Sigmoid colon (tissue), 6 donors: ENCODE measurements at regions not wholly inside any gene's neighbourhood (a gene's known extent, or its start where the extent isn't known, plus 50 kb on each side); places are given as distances from the start of the nearest gene placed in this dataset.

Experiments used
- DNase-seq: peaks from one replicate; pipeline ENCODE4 v3.0.0-alpha.2; 2019
- H3K27ac ChIP-seq, 4 donors: fragments of 200-600 bp; sonication (generic); one replicate each; pipeline ENCODE4 v1.5.1; 2016 to 2019; ENCODE audit warnings: mild to moderate bottlenecking in 1 of 4
- H3K27me3 ChIP-seq, 3 donors: fragments of 200-600 bp; sonication (generic); one replicate each; pipeline ENCODE4 v1.5.1; 2019; ENCODE audit warnings: mild to moderate bottlenecking in 1 of 3
- H3K36me3 ChIP-seq, 4 donors: fragments of 200-600 bp; sonication (generic); one replicate each; pipeline ENCODE4 v1.5.1; 2016 to 2019
- H3K4me1 ChIP-seq, 4 donors: fragments of 200-600 bp; sonication (generic); one replicate each; pipeline ENCODE4 v1.5.1; 2017 to 2019
- H3K4me3 ChIP-seq, 4 donors: fragments of 200-600 bp; sonication (generic); one replicate each; pipeline ENCODE4 v1.5.1; 2017 to 2019; ENCODE audit warnings: mild to moderate bottlenecking in 2 of 4, moderate library complexity in 1 of 4
- H3K9me3 ChIP-seq, 4 donors: fragments of 200-600 bp in 3 of 4; sonication (generic) in 3 of 4; one replicate each; pipeline versions ENCODE4 v1.5.1 to v1.6.1; 2013 to 2019
- CTCF ChIP-seq, 4 experiments: fragments of 450-650 bp in 3 of 4; fragments of 200-600 bp in 1 of 4; IDR thresholded peaks; one replicate each; pipeline ENCODE4 v1.5.1; 2016 to 2019; ENCODE audit warnings: antibody characterized with exemption in 4 of 4, mild to moderate bottlenecking in 3 of 4, moderate library complexity in 2 of 4
- EP300 ChIP-seq, 4 donors: sonication (generic); formaldehyde crosslinking; IDR thresholded peaks; one replicate each; pipeline ENCODE4 v1.6.1; 2017; ENCODE audit warnings: antibody characterized with exemption in 4 of 4
- POLR2A ChIP-seq, 2 donors: fragments of 450-650 bp; IDR thresholded peaks; one replicate each; pipeline ENCODE4 v1.6.1; 2016; ENCODE audit warnings: antibody characterized with exemption in 2 of 2, mild to moderate bottlenecking in 2 of 2, moderate library complexity in 2 of 2
- POLR2AphosphoS5 ChIP-seq, 4 donors: sonication (generic); formaldehyde crosslinking; IDR thresholded peaks; one replicate each; pipeline ENCODE4 v1.6.1; 2017; ENCODE audit warnings: antibody characterized with exemption in 4 of 4
- WGBS, 2 donors: extraction: QIAGEN DNeasy Blood & Tissue Kit; methylation state at CpG; one replicate each; pipeline ENCODE4 v1.1.7; 2013; 5-methylcytosine and 5-hydroxymethylcytosine counted together
- intact Hi-C: fragments of 100-400 bp; cut with DNase I; formaldehyde crosslinking; loops from one replicate; pipeline ENCODE4 v1.15.1; 2023
- donor health status: healthy with polysubstance abuse.
- donor health status: healthy.

DNA sequence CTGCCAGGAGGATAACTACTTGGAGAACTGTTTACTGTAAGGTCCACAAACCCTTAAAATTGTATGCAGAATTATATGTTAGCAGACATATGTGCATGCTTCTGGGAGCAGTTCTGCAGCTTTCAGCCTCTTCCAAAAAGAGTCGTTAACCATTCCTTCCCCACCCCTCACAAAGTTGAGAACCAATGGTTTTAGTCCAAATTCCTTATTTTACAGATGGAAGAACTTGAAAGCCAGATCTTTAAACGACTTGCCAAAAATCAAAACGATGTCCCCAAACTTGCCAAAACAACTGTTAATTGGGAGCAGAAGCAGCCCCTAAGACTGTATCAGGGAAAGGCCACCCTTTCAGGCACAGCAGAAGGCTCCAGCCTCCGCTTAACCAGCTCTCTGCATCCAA is 266.4 kb upstream of the ANKRD55 start:
- DNase-seq, result no peak
- Histone ChIP-seq H3K4me3 (no peak overlapping the region), H3K36me3 (no peaks in the 10 kb centered on the region), H3K27me3 (no peaks in the 10 kb centered on the region), H3K27ac (no peak overlapping the region), H3K4me1 (no peaks in the 10 kb centered on the region), H3K9me3 (no peaks in the 10 kb centered on the region)
- TF ChIP-seq CTCF (IDR thresholded peaks at IDR 0.05), result no peak
- TF ChIP-seq EP300 (IDR thresholded peaks at IDR 0.05), result no peak
- TF ChIP-seq POLR2A (IDR thresholded peaks at IDR 0.05), result no peak
- WGBS, 2 donors, result 82 to 85% methylated on average over 4 of the region's 4 CpGs
- intact Hi-C loops, result no loop called here

DNA sequence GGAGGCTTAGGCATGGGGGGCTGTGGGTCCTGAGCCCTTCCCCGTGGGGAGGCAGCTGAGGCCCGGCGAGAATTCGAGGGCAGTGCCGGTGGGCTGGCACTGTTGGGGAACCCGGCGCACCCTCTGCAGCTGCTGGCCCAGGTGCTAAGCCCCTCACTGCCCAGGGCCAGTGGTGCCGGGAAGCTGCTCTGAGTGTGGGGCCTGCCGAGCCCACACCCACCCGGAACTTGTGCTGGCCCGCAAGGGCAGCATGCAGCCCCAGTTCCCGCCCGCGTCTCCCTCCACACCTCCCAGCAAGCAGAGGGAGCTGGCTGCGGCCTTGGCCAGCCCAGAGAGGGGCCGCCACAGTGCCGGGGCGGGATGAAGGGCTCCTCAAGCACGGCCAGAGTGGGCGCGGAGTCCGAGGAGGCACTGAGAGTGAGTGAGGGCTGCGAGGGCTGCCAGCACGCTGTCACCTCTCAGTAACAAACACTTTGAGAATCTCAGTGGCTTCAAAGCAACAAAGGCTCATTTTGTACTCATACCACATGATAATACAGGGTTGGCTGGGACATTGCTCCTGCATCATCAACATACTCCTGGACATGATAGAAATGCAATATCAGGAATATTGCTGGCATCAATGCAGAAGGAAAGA is 265.7 kb upstream of the ANKRD55 start:
- TF ChIP-seq CTCF (IDR thresholded peaks at IDR 0.05) (no peak), POLR2AphosphoS5 (IDR thresholded peaks at IDR 0.05) (no peak), EP300 (IDR thresholded peaks at IDR 0.05) (no peak), POLR2A (IDR thresholded peaks at IDR 0.05) (no peak)
- intact Hi-C loops, result no loop called here
- 92 to 95% methylated on average over 24 of the region's 24 CpGs for WGBS, 2 donors

DNA sequence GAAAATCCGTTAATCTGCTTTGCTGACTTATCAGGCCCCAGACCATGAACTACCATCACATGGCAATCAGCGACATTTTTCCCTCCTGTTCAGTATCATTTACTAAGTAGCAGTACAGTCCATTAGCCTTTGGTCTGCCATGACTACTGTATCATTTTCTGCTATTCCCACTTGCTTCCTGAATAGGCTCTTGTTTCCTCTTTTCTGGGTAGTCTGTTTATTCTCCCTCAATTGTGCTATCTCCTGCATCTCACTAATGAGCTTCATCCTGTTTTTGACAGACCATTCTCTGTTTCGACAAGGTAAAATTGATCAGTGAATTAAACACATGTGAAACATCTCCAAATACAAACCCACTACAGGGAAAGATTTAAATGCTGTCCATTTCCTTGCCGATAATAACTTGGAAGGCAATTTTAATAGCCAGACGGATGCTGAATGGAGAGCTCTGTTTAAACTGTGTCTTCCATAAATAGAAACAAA is 263.5 kb upstream of the ANKRD55 start:
- H3K4me3 ChIP-seq, result no peak overlapping the region
- H3K36me3 ChIP-seq, result no peaks in the 10 kb centered on the region
- H3K4me1 ChIP-seq, result no peaks in the 10 kb centered on the region
- H3K27me3 ChIP-seq, result no peaks in the 10 kb centered on the region
- intact Hi-C loops, result no loop called here
- 65 to 81% methylated on average over 5 of the region's 5 CpGs for WGBS, 2 donors
- no peak for DNase-seq
- H3K27ac ChIP-seq, result no peak overlapping the region
- no peaks in the 10 kb centered on the region for H3K9me3 ChIP-seq
- TF ChIP-seq POLR2AphosphoS5 (IDR thresholded peaks at IDR 0.05) (no peak), CTCF (IDR thresholded peaks at IDR 0.05) (no peak), POLR2A (IDR thresholded peaks at IDR 0.05) (no peak), EP300 (IDR thresholded peaks at IDR 0.05) (no peak)

More for the DNA sequence above, 265.7 kb upstream of the ANKRD55 start:
- Histone ChIP-seq H3K36me3 (no peaks in the 10 kb centered on the region), H3K4me1 (no peaks in the 10 kb centered on the region), H3K27me3 (no peaks in the 10 kb centered on the region), H3K27ac (no peak overlapping the region), H3K4me3 (no peak overlapping the region), H3K9me3 (no peaks in the 10 kb centered on the region)
- DNase-seq, result no peak

DNA sequence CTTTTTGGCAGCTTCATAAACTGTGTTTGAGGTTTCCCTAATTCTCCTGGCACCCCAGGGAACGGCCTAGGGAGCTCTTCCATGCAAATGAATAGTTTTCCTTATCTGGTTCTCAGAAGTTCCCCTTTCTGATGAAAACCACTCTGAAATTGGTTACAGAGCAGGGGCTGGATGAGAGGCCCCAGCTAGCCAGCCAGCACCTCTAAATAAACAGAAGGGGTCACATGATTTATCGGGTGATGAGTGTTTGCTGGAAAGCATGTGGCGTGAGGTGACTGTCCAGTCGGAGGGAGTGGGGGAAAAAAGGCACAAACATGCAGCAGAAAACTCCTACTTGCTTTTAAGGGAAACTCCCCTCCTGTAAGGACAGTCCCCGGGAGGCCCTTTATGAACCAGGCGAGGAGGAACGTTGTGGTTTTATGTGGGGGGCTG is 261.2 kb upstream of the ANKRD55 start:
- Histone ChIP-seq H3K27ac (no peak overlapping the region), H3K4me3 (no peak overlapping the region), H3K27me3 (no peaks in the 10 kb centered on the region), H3K4me1 (no peaks in the 10 kb centered on the region), H3K9me3 (no peaks in the 10 kb centered on the region), H3K36me3 (no peaks in the 10 kb centered on the region)
- TF ChIP-seq POLR2A (IDR thresholded peaks at IDR 0.05), result no peak
- TF ChIP-seq EP300 (IDR thresholded peaks at IDR 0.05), result no peak
- no peak for TF ChIP-seq CTCF (IDR thresholded peaks at IDR 0.05)
- no peak for DNase-seq
- 56 to 68% methylated on average over 7 of the region's 7 CpGs for WGBS, 2 donors
- intact Hi-C loops, result no loop called here

- DNase-seq, result no peak
- no peaks in the 10 kb centered on the region for H3K4me1 ChIP-seq
- no peaks in the 10 kb centered on the region for H3K9me3 ChIP-seq
- intact Hi-C loops, result no loop called here
- 91 to 92% methylated on average over 7 of the region's 7 CpGs for WGBS, 2 donors
- H3K4me3 ChIP-seq, result no peak overlapping the region
- H3K36me3 ChIP-seq, result no peaks in the 10 kb centered on the region
- no peaks in the 10 kb centered on the region for H3K27me3 ChIP-seq
- H3K27ac ChIP-seq, result no peak overlapping the region
- TF ChIP-seq POLR2AphosphoS5 (IDR thresholded peaks at IDR 0.05) (no peak), POLR2A (IDR thresholded peaks at IDR 0.05) (no peak), CTCF (IDR thresholded peaks at IDR 0.05) (no peak), EP300 (IDR thresholded peaks at IDR 0.05) (no peak)
These were observed 260.6 kb upstream of the ANKRD55 start for GRCh38 chr5:56493766-56494165.
